Activated CD8-positive, alpha-beta memory T cell treated with anti-CD3 and anti-CD28 coated beads, Interleukin-2, amount 50 U/mL, for 48 hours (primary cell): ENCODE measurements at regions not wholly inside any gene's neighbourhood (a gene's known extent, or its start where the extent isn't known, plus 50 kb on each side); places are given as distances from the start of the nearest gene placed in this dataset.

Experiments used
- DNase-seq: peaks from one replicate; pipeline ENCODE4 v3.0.0-alpha.2; 2020

- no peak for DNase-seq
Measured at GRCh38 chr18:72922895-72923294, 55.1 kb upstream of the NETO1 start.
